GM06990 (cell line): ENCODE measurements at regions not wholly inside any gene's neighbourhood (a gene's known extent, or its start where the extent isn't known, plus 50 kb on each side); places are given as distances from the start of the nearest gene placed in this dataset.
A peak's percentile ranks its signal among the peaks of the same experiment; 100 is the strongest.
"Not testable (repeated sequence)": the region's sequence is repeated elsewhere in the genome, so short reads cannot be mapped to it uniquely, and the experiment has no call there.

Experiments used
- DNase-seq: peaks from one replicate; pipeline ENCODE4 v3.0.0-alpha.2; 2011; ENCODE audit not compliant: insufficient read length; ENCODE audit errors: extremely low read depth
- H3K27me3 ChIP-seq: replicated peaks from 2 replicates; pipeline ENCODE4 v1.6.0; 2011; ENCODE audit warnings: low read length; ENCODE audit not compliant: control insufficient read depth, insufficient read depth
- H3K36me3 ChIP-seq: 2 replicates; pipeline ENCODE4 v1.5.1; 2011; ENCODE audit warnings: low read length; ENCODE audit not compliant: control insufficient read depth, insufficient read depth
- H3K4me3 ChIP-seq: replicated peaks from 2 replicates; pipeline ENCODE4 v1.5.1; 2011; ENCODE audit warnings: low read depth, mild to moderate bottlenecking, control low read depth, low read length
- TF ChIP-seq, protein P1 (sequence below): IDR thresholded peaks from 2 replicates; pipeline ENCODE4 v1.5.1; 2011; ENCODE audit warnings: low read length, control low read depth, mild to moderate bottlenecking, inconsistent platforms; ENCODE audit not compliant: insufficient read depth, poor library complexity, severe bottlenecking

DNA sequence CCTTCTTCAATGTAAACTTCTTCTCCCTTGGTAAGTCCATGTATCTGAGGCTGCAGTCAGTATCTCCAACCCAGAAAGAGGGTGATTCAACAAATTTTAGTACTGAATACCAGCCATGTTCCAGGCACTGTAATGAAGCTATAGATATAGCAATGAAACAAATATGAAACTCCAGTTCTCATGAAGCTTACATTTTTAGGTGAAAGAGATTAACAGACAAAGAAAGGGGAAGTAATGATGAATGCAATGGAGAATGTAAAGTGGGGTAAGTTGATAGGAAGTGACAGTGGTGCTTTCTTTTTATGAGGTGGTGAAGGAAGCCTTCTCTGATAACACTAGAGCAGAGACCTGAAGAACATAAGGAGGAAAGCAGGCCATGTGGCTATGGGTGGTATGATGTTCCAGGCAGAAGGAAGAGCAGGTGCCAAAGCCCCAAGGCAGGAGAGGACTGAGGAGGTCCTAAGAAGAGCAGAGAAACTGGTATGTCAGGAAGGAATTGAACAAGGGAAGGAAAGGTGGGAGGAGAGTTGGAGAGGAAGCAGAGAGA, 143.6 kb downstream of the TFAP2B start:
- Histone ChIP-seq H3K27me3 (no peaks in the 10 kb centered on the region), H3K36me3 (no peaks in the 10 kb centered on the region), H3K4me3 (no peak overlapping the region)
- TF ChIP-seq, protein P1, sequence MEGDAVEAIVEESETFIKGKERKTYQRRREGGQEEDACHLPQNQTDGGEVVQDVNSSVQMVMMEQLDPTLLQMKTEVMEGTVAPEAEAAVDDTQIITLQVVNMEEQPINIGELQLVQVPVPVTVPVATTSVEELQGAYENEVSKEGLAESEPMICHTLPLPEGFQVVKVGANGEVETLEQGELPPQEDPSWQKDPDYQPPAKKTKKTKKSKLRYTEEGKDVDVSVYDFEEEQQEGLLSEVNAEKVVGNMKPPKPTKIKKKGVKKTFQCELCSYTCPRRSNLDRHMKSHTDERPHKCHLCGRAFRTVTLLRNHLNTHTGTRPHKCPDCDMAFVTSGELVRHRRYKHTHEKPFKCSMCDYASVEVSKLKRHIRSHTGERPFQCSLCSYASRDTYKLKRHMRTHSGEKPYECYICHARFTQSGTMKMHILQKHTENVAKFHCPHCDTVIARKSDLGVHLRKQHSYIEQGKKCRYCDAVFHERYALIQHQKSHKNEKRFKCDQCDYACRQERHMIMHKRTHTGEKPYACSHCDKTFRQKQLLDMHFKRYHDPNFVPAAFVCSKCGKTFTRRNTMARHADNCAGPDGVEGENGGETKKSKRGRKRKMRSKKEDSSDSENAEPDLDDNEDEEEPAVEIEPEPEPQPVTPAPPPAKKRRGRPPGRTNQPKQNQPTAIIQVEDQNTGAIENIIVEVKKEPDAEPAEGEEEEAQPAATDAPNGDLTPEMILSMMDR: no peak
- peak; percentile 21 for DNase-seq

DNA sequence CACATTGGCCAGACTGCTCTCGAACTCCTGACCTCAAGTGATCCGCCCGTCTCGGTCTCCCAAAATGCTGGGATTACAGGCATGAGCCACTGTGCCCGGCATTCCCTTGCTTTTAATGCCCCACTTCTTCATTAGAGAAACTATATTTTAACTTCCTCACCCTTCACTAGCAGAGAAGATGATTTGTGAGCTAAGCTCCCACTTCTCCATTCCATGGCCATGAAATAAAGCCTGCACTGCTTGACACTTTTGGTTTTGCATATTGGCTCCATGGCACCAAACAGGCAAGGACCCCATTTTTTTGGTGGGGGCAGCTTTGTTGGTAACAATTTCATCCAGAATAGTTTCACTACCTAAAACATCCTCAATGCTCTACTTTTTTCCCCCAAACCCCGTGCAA, 145.3 kb downstream of the TFAP2B start:
- TF ChIP-seq, protein P1: no peak
- no peak overlapping the region for H3K4me3 ChIP-seq
- H3K36me3 ChIP-seq: no peaks in the 10 kb centered on the region

DNA sequence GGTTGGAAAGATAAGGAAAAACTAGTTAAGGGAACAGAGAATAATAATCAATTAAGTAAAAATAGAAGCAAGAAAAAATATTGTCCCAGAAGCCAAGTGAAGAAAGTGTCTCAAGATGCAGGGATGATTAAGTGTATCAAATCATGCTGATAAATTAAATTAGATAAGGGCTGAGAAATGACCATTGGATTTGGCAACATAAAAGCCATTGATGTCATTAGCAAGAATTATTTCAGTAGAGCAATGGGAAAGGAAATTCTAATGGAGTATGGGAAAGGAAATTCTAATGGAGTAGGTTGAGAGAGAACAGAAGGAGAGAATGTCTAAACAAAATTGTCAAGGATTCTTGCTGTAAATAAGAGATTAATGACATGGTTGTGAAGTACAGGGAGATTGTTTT, 146.8 kb downstream of the TFAP2B start:
- no peaks in the 10 kb centered on the region for H3K27me3 ChIP-seq
- H3K4me3 ChIP-seq: no peak overlapping the region
- no peak for DNase-seq
- no peaks in the 10 kb centered on the region for H3K36me3 ChIP-seq
- TF ChIP-seq, protein P1: no peak

More for the DNA sequence above, 145.3 kb downstream of the TFAP2B start:
- no peaks in the 10 kb centered on the region for H3K27me3 ChIP-seq
- no peak for DNase-seq

DNA sequence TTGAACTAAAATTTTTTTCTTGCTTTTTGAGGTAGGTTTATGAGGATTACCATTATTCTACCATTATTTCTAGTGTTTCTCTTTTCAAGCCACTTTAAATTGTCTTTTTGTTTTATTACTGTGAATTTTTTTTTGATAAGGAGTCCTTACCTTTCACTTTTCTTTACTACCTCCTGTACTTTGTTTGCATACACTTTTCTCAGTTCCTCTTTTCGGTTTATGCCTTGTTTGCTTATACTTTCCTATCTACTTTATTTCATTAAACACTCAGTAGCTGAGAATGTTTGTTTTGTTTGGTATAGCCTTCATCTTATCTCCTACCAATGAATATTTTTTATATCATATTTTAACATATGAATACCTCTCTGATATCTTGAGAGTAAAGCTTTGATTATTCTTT, 147.9 kb downstream of the TFAP2B start:
- TF ChIP-seq, protein P1: no peak

DNA sequence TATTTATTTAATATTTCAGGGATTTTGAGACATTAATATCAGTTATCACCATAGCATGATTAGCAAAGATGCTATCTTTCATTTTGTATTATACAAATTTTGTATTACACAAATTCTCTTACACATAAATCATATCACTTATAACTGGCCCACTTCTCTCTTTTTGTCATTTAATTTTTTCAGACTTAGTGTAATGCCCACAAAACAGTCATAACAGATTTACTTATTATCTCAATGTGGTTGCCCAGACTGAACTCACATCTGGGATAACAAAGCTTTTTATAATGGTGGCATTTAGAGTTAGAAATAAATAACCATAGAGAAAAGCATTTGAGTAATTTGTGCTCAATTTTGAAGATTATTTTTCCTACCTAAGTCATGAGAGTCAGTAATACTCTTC, 148.3 kb downstream of the TFAP2B start:
- TF ChIP-seq, protein P1: no peak
- Histone ChIP-seq H3K4me3 (no peak overlapping the region), H3K36me3 (no peaks in the 10 kb centered on the region), H3K27me3 (no peaks in the 10 kb centered on the region)
- peak; percentile 31 for DNase-seq

More for the DNA sequence above, 147.9 kb downstream of the TFAP2B start:
- DNase-seq: peak; percentile 29
- H3K27me3 ChIP-seq: no peaks in the 10 kb centered on the region
- H3K4me3 ChIP-seq: no peak overlapping the region
- no peaks in the 10 kb centered on the region for H3K36me3 ChIP-seq

DNA sequence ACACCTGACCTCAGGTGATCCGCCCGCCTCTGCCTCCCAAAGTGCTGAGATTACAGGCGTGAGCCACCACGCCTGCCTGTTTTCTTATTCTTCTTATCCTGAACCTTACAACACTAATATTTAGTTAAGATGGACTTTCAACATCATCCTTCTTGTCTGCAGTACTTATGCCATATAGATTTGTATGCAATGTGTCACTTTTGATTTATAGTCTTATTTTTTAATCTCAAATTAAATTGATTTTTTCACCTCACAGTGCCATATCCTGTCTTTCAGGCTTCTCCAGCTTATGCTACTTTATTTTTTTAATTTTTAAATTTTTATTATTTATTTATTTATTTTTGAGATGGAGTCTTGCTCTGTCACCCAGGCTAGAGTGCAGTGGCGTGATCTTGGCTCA, 149.6 kb downstream of the TFAP2B start:
- not testable (repeated sequence) for DNase-seq, H3K27me3 ChIP-seq, H3K4me3 ChIP-seq, H3K36me3 ChIP-seq
